Heart left ventricle (tissue), 16 donors: ENCODE measurements at regions not wholly inside any gene's neighbourhood (a gene's known extent, or its start where the extent isn't known, plus 50 kb on each side); places are given as distances from the start of the nearest gene placed in this dataset.

ENCODE experiments used
- ATAC-seq, 4 donors: fragments of 200-7000 bp; cut with Tn5 transposase; one replicate each; pipeline ENCODE4 v1.9.1; 2020 to 2022; ENCODE audit warnings: moderate library complexity in 4 of 4, mild to moderate bottlenecking in 3 of 4, moderate number of reproducible peaks in 1 of 4
- DNase-seq, 5 donors: peaks; one replicate each; pipeline ENCODE4 v3.0.0-alpha.2; 2020
- H3K27ac ChIP-seq, 12 donors: fragments of 200-600 bp; sonication (generic) in 4 of 12; one replicate each; pipeline versions ENCODE4 v1.5.0 to v1.8.0; 2016 to 2022; ENCODE audit warnings: mild to moderate bottlenecking in 2 of 12
- H3K27me3 ChIP-seq, 9 donors: fragments of 200-600 bp; sonication (generic) in 2 of 9; one replicate each; pipeline versions ENCODE4 v1.5.1 to v1.8.0; 2016 to 2022; ENCODE audit warnings: mild to moderate bottlenecking in 3 of 9
- H3K36me3 ChIP-seq, 9 donors: fragments of 200-600 bp; sonication (generic) in 2 of 9; one replicate each; pipeline versions ENCODE4 v1.5.0 to v1.8.0; 2018 to 2022; ENCODE audit warnings: mild to moderate bottlenecking in 2 of 9
- H3K4me1 ChIP-seq, 12 donors: fragments of 200-600 bp; sonication (generic) in 4 of 12; one replicate each; pipeline versions ENCODE4 v1.5.0 to v1.8.0; 2016 to 2022; ENCODE audit warnings: mild to moderate bottlenecking in 3 of 12
- H3K4me3 ChIP-seq, 12 donors: fragments of 200-600 bp; sonication (generic) in 4 of 12; one replicate each; pipeline versions ENCODE4 v1.5.0 to v1.8.0; 2017 to 2022; ENCODE audit warnings: mild to moderate bottlenecking in 9 of 12, moderate library complexity in 4 of 12
- H3K9me3 ChIP-seq, 12 donors: fragments of 200-600 bp; sonication (generic) in 4 of 12; one replicate each; pipeline versions ENCODE4 v1.5.0 to v1.8.0; 2016 to 2022; ENCODE audit warnings: mild to moderate bottlenecking in 1 of 12
- POLR2A ChIP-seq, 2 donors: fragments of 450-650 bp; IDR thresholded peaks; one replicate each; pipeline ENCODE4 v1.6.1; 2017; ENCODE audit warnings: antibody characterized with exemption in 2 of 2, mild to moderate bottlenecking in 2 of 2, moderate library complexity in 2 of 2
- WGBS, 4 donors: extraction: QIAGEN DNeasy Blood & Tissue Kit in 2 of 4; methylation state at CpG; one replicate each; pipeline versions ENCODE4 v1.1.5 to v1.1.7; 2013 to 2018; 5-methylcytosine and 5-hydroxymethylcytosine counted together
- intact Hi-C, 10 donors: fragments of 100-400 bp; cut with DNase I; formaldehyde crosslinking; loops; one replicate each; pipeline versions ENCODE4 v1.11.1 to v1.14.2; 2022
- TF ChIP-seq, protein P1 (sequence below), 12 donors: fragments of 200-600 bp; sonication (generic) in 4 of 12; IDR thresholded peaks; one replicate each; pipeline versions ENCODE4 v1.5.0 to v1.8.0; 2018 to 2022; ENCODE audit warnings: antibody characterized with exemption in 12 of 12, mild to moderate bottlenecking in 5 of 12
- donor health status: ischemic (EF 13 %, LVEDD 7.1; RV severe dilation, severe dysfunction).
- donor health status: healthy with polysubstance abuse.
- donor health status: DM: no; HTN: yes; CAD: no.
- donor health status: DM: no; HTN: no; CAD: no.
- donor health status: ischemic (EF 25% LVEDD 6.9; RV normal size, moderate dysfunction).
- donor health status: ischemic (EF 25% LVEDD 5.7; RV mildly dilated, moderate dysfunction).
- donor health status: healthy.
- donor health status: DM: yes; HTN: yes; CAD: no.
- donor health status: ischemic (EF 35%, LVEDD 5.7; RV mildly dilated, moderate dysfunction).
- donor health status: nonischemic (EF 11% LVEDD 7.7; RV severe dilation, severe dysfunction).
- donor health status: DM: yes; HTN: yes; CAD: no.
- donor health status: PGD.
- donor health status: ischemic (EF 29% LVEDD 5.4; RV normal size, mild dysfunction).
- donor health status: nonischemic (EF 23%, LVEDD 6.1; RV moderate dilation, normal function).

DNA sequence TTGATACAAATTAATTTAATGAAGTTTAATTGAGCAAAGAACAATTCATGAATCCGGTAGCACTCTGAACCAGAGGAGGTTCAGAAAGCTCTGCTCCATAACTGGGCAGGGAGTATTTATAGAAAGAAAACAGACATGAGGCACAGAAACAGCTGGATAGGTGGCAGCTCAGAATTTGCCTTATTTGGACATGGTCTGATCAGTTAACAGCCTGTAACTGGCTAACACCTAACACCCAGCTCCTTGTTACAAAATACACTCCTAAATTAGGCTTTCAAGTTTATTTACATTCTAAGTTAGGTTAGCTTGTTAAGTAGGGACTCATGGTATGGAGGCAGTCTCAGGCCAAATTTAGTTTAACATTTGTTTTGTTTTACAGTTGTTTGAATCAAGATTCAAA is 67.8 kb upstream of the TMCC3 start:
- 70 to 88% (median 75%) methylated on average over 1 of the region's 1 CpG for WGBS, 4 donors
- H3K4me3 ChIP-seq = no peak overlapping the region

DNA sequence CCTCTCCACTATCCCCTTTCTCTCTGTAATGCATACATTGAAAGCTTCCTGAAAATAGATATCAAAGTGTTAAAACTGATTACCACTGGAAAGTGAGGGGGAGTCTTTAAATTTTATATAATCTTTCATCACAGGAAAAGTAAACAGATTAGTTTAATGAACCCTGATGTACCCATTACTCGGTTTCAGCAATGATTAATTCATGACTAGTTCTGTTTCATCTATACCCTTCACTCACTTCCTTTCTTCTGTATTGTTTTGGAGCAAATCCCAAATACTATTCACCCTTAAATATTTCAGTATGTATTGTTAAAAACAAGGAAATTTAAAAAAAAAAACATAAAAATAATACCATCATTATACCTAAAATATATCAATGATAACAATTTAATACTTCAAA is 67.3 kb upstream of the TMCC3 start:
- no peak overlapping the region for H3K4me3 ChIP-seq
- no peaks in the 10 kb centered on the region for H3K4me1 ChIP-seq
- intact Hi-C loops = no loop called here
- no peaks in the 10 kb centered on the region for H3K36me3 ChIP-seq
- no peaks in the 10 kb centered on the region for H3K27me3 ChIP-seq
- no peak for DNase-seq
- H3K27ac ChIP-seq = no peak overlapping the region
- TF ChIP-seq, protein P1, sequence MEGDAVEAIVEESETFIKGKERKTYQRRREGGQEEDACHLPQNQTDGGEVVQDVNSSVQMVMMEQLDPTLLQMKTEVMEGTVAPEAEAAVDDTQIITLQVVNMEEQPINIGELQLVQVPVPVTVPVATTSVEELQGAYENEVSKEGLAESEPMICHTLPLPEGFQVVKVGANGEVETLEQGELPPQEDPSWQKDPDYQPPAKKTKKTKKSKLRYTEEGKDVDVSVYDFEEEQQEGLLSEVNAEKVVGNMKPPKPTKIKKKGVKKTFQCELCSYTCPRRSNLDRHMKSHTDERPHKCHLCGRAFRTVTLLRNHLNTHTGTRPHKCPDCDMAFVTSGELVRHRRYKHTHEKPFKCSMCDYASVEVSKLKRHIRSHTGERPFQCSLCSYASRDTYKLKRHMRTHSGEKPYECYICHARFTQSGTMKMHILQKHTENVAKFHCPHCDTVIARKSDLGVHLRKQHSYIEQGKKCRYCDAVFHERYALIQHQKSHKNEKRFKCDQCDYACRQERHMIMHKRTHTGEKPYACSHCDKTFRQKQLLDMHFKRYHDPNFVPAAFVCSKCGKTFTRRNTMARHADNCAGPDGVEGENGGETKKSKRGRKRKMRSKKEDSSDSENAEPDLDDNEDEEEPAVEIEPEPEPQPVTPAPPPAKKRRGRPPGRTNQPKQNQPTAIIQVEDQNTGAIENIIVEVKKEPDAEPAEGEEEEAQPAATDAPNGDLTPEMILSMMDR (IDR thresholded peaks at IDR 0.05) = no peak
- no peak for TF ChIP-seq POLR2A (IDR thresholded peaks at IDR 0.05)
- 76 to 93% (median 85%) methylated on average over 1 of the region's 1 CpG for whole genome bisulfite sequencing, 4 donors
- H3K9me3 ChIP-seq = no peaks in the 10 kb centered on the region
- ATAC-seq = no peak

More for the DNA sequence above, 67.8 kb upstream of the TMCC3 start:
- H3K27me3 ChIP-seq = no peaks in the 10 kb centered on the region
- ATAC-seq (no peak), DNase-seq (no peak)
- intact Hi-C loops = no loop called here
- no peaks in the 10 kb centered on the region for H3K36me3 ChIP-seq
- TF ChIP-seq POLR2A (IDR thresholded peaks at IDR 0.05) = no peak
- TF ChIP-seq, protein P1 (IDR thresholded peaks at IDR 0.05) = no peak
- H3K27ac ChIP-seq = no peak overlapping the region
- H3K4me1 ChIP-seq = peaks cover 0 to 3% (median 0%) of the 10 kb centered on the region in 12 donors
- H3K9me3 ChIP-seq = no peaks in the 10 kb centered on the region

DNA sequence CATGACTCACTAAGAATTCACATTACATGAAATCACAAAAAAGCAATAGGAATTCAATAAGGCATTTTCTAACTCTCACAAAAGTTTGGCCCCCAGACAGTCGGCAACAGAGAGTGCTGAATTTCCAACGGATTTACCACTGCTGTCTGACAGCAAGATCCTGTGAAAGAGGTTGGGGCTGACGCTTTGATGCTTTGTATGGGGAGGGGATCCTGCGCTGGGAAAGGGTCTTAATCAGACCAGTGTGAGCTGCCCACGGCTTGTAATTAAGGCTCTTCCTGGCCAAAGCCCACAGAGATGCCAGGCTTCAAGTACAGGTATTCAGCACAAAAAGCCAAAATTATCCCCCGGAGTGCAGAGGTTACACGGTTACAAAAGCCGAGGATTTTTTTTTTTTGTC is 66.8 kb upstream of the TMCC3 start:
- intact Hi-C loops = no loop called here
- no peak overlapping the region for H3K4me3 ChIP-seq
- no peak overlapping the region for H3K27ac ChIP-seq
- DNase-seq (no peak), ATAC-seq (no peak)
- no peaks in the 10 kb centered on the region for H3K27me3 ChIP-seq
- WGBS, 4 donors = 71 to 76% (median 73%) methylated on average over 8 of the region's 8 CpGs
- no peaks in the 10 kb centered on the region for H3K9me3 ChIP-seq
- H3K36me3 ChIP-seq = no peaks in the 10 kb centered on the region
- no peak for TF ChIP-seq POLR2A (IDR thresholded peaks at IDR 0.05)
- TF ChIP-seq, protein P1 (IDR thresholded peaks at IDR 0.05) = no peak
- H3K4me1 ChIP-seq = no peaks in the 10 kb centered on the region

DNA sequence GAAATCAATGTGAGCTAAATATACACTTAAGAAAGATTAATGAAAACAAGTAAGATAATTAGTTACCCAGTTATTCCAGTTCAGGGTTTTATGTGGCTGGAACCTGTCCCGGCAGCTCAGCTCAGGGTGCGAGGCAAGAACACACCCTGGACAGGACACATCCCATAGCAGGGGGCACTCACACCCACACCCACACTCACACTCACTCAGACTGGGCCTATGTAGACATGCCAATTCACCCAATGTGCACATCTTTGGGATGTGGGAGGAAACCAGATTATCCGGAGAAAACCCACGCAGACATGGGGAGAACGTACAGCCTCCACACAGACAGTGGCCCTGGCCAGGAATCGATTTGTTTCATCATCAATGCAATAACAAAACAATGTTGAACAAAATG is 66.0 kb upstream of the TMCC3 start:
- 67 to 76% (median 72%) methylated on average over 6 of the region's 6 CpGs for WGBS, 4 donors
- ATAC-seq (no peak), DNase-seq (no peak)
- Histone ChIP-seq H3K4me3 (no peak overlapping the region), H3K9me3 (no peaks in the 10 kb centered on the region), H3K4me1 (no peaks in the 10 kb centered on the region), H3K36me3 (no peaks in the 10 kb centered on the region), H3K27me3 (no peaks in the 10 kb centered on the region), H3K27ac (no peak overlapping the region)
- intact Hi-C loops = no loop called here
- TF ChIP-seq, protein P1 (IDR thresholded peaks at IDR 0.05) = no peak
- no peak for TF ChIP-seq POLR2A (IDR thresholded peaks at IDR 0.05)
